HEK293 (cell line): ENCODE measurements at regions not wholly inside any gene's neighbourhood (a gene's known extent, or its start where the extent isn't known, plus 50 kb on each side); places are given as distances from the start of the nearest gene placed in this dataset.

Experiments used
- CTCF ChIA-PET: fragments of 350-600 bp; formaldehyde crosslinking; extraction: SDS; loops from one replicate; lab custom pipeline; 2021; ENCODE audit warnings: antibody characterized with exemption; lab: Yijun Ruan, JAX
- POLR2A ChIA-PET: fragments of 300-600 bp; formaldehyde crosslinking; extraction: SDS; loops from one replicate; lab custom pipeline; 2020; ENCODE audit warnings: antibody characterized with exemption, inconsistent platforms; lab: Yijun Ruan, JAX
- H3K27ac ChIP-seq: fragments of 200-500 bp; sonication (Bioruptor generic); 2 replicates; pipeline ENCODE4 v1.5.1; 2014; ENCODE audit warnings: low read depth, low read length, control low read depth, inconsistent platforms; ENCODE audit errors: extremely low read depth
- H3K36me3 ChIP-seq, 2 experiments: fragments of 200-500 bp in 1 of 2; sonication (Bioruptor generic) in 1 of 2; 1 replicate in 1 of 2; 2 replicates in 1 of 2; pipeline ENCODE4 v1.5.1; 2014 to 2017; ENCODE audit warnings: inconsistent platforms in 2 of 2, low read length in 2 of 2; ENCODE audit not compliant: control insufficient read depth in 2 of 2, insufficient read depth in 1 of 2
- H3K4me1 ChIP-seq: fragments of 200-500 bp; sonication (Bioruptor generic); 2 replicates; pipeline ENCODE4 v1.5.1; 2014; ENCODE audit warnings: mild to moderate bottlenecking, low read length, inconsistent platforms; ENCODE audit not compliant: control insufficient read depth, insufficient read depth
- H3K4me3 ChIP-seq: 2 replicates; pipeline ENCODE4 v1.5.1; 2011; ENCODE audit warnings: low read depth, mild to moderate bottlenecking, control low read depth, low read length, moderate library complexity
- H3K9me3 ChIP-seq: fragments of 200-500 bp; sonication (Bioruptor generic); 2 replicates; pipeline ENCODE4 v1.5.1; 2014; ENCODE audit warnings: low read depth, low read length, inconsistent platforms; ENCODE audit not compliant: control insufficient read depth, insufficient read depth
- ATF2 ChIP-seq: fragments of 450-650 bp; formaldehyde crosslinking; IDR thresholded peaks from 2 replicates; pipeline ENCODE4 v1.5.1; 2016; ENCODE audit warnings: missing biosample characterization, missing genetic modification characterization, low read depth
- GLI4 ChIP-seq: fragments of 450-650 bp; formaldehyde crosslinking; IDR thresholded peaks from 2 replicates; pipeline ENCODE4 v1.5.1; 2016; ENCODE audit warnings: missing biosample characterization, missing genetic modification characterization
- KLF10 ChIP-seq: fragments of 450-650 bp; IDR thresholded peaks from 2 replicates; pipeline ENCODE4 v1.5.1; 2018; ENCODE audit warnings: missing biosample characterization, mild to moderate bottlenecking, missing genetic modification characterization
- SCRT1 ChIP-seq: fragments of 450-650 bp; formaldehyde crosslinking; IDR thresholded peaks from 2 replicates; pipeline ENCODE4 v1.5.1; 2016; ENCODE audit warnings: missing biosample characterization, missing genetic modification characterization, borderline replicate concordance
- SCRT2 ChIP-seq: fragments of 450-650 bp; formaldehyde crosslinking; IDR thresholded peaks from 2 replicates; pipeline ENCODE4 v1.5.1; 2016; ENCODE audit warnings: missing biosample characterization, missing genetic modification characterization
- TRIM28 ChIP-seq: IDR thresholded peaks from 2 replicates; pipeline ENCODE4 v1.6.1; 2011; ENCODE audit warnings: low read length, control low read depth, borderline replicate concordance
- ZBTB17 ChIP-seq: fragments of 450-650 bp; formaldehyde crosslinking; IDR thresholded peaks from 2 replicates; pipeline ENCODE4 v1.5.1; 2016; ENCODE audit warnings: missing biosample characterization, missing genetic modification characterization
- ZNF248 ChIP-seq: fragments of 450-650 bp; formaldehyde crosslinking; IDR thresholded peaks from 2 replicates; pipeline ENCODE4 v1.5.1; 2017; ENCODE audit warnings: missing biosample characterization, missing genetic modification characterization
- ZNF280C ChIP-seq: fragments of 450-650 bp; formaldehyde crosslinking; IDR thresholded peaks from 2 replicates; pipeline ENCODE4 v1.5.1; 2016; ENCODE audit warnings: missing biosample characterization, missing genetic modification characterization
- ZNF37A ChIP-seq: fragments of 450-650 bp; IDR thresholded peaks from 2 replicates; pipeline ENCODE4 v1.5.1; 2018; ENCODE audit warnings: missing biosample characterization, missing genetic modification characterization
- ZNF510 ChIP-seq: fragments of 450-650 bp; formaldehyde crosslinking; IDR thresholded peaks from 2 replicates; pipeline ENCODE4 v1.5.1; 2018; ENCODE audit warnings: mild to moderate bottlenecking, missing genetic modification characterization, missing biosample characterization; ENCODE audit not compliant: insufficient replicate concordance
- ZNF585B ChIP-seq: fragments of 450-650 bp; formaldehyde crosslinking; IDR thresholded peaks from 2 replicates; pipeline ENCODE4 v1.5.1; 2016; ENCODE audit warnings: missing biosample characterization, missing genetic modification characterization
- ZNF664 ChIP-seq: fragments of 450-650 bp; formaldehyde crosslinking; IDR thresholded peaks from 2 replicates; pipeline ENCODE4 v1.5.1; 2016; ENCODE audit warnings: missing biosample characterization, missing genetic modification characterization
- ZNF677 ChIP-seq: fragments of 450-650 bp; IDR thresholded peaks from 2 replicates; pipeline ENCODE4 v1.5.0; 2018; ENCODE audit warnings: missing biosample characterization, mild to moderate bottlenecking, missing genetic modification characterization, moderate library complexity
- TF ChIP-seq, protein P1 (sequence below): fragments of 450-650 bp; formaldehyde crosslinking; IDR thresholded peaks from 2 replicates; pipeline ENCODE4 v1.5.1; 2017; ENCODE audit warnings: missing biosample characterization, missing genetic modification characterization
- TF ChIP-seq, protein P2 (sequence below): sonication (generic); formaldehyde crosslinking; IDR thresholded peaks from 2 replicates; pipeline ENCODE4 v1.8.1; 2022; ENCODE audit warnings: mild to moderate bottlenecking, moderate library complexity, missing genetic modification reagents
- TF ChIP-seq, protein P3 (sequence below): fragments of 450-650 bp; formaldehyde crosslinking; IDR thresholded peaks from 2 replicates; pipeline ENCODE4 v1.5.1; 2017; ENCODE audit warnings: missing biosample characterization, missing genetic modification characterization
- TF ChIP-seq, protein P4 (sequence below): fragments of 450-650 bp; formaldehyde crosslinking; IDR thresholded peaks from 2 replicates; pipeline ENCODE4 v1.5.1; 2017; ENCODE audit warnings: missing biosample characterization, missing genetic modification characterization

DNA sequence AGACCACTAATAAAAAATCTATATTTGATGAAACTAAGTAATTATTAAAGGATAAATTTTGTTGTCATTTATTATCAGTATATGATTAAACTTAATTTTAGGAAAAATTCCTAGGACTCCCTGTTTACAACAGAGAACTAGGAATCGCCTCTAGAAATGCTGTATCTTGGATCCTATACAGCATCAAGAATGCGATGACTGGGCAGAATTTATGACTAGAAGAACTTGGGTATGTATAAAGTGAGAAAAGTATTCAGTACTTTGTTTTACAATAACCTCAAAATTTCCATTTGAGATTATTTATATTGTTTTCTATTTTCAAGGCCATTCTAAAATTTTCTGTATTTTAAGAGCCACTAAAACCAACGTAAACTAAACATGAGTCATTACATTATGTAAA is 82.3 kb upstream of the AGTR1 start (continued):
- TF ChIP-seq ZNF280C (tag by site-specific recombination) (no peak), ATF2 (tag by site-specific recombination) (no peak)
- TF ChIP-seq, all 188 proteins: peak for 0

- H3K4me1 ChIP-seq: no peaks in the 10 kb centered on the region
- TF ChIP-seq, protein P1, sequence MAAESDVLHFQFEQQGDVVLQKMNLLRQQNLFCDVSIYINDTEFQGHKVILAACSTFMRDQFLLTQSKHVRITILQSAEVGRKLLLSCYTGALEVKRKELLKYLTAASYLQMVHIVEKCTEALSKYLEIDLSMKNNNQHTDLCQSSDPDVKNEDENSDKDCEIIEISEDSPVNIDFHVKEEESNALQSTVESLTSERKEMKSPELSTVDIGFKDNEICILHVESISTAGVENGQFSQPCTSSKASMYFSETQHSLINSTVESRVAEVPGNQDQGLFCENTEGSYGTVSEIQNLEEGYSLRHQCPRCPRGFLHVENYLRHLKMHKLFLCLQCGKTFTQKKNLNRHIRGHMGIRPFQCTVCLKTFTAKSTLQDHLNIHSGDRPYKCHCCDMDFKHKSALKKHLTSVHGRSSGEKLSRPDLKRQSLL (tag by site-specific recombination): no peak
- no peak for TF ChIP-seq ZNF248
- TF ChIP-seq ZNF585B (tag by site-specific recombination): no peak
- no peak for TF ChIP-seq GLI4 (tag by site-specific recombination)
- TF ChIP-seq TRIM28: no peak
- TF ChIP-seq KLF10: no peak
- no peak for TF ChIP-seq ZNF664 (tag by site-specific recombination)
- TF ChIP-seq, protein P2, sequence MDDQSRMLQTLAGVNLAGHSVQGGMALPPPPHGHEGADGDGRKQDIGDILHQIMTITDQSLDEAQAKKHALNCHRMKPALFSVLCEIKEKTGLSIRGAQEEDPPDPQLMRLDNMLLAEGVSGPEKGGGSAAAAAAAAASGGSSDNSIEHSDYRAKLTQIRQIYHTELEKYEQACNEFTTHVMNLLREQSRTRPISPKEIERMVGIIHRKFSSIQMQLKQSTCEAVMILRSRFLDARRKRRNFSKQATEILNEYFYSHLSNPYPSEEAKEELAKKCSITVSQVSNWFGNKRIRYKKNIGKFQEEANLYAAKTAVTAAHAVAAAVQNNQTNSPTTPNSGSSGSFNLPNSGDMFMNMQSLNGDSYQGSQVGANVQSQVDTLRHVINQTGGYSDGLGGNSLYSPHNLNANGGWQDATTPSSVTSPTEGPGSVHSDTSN (CRISPR knock-in tag): no peak
- TF ChIP-seq SCRT1 (tag by site-specific recombination): no peak
- no peak for TF ChIP-seq SCRT2 (tag by site-specific recombination)
- no peak for TF ChIP-seq ZBTB17
- TF ChIP-seq ZNF677: no peak
- no peak overlapping the region for H3K27ac ChIP-seq
- no peaks in the 10 kb centered on the region for H3K9me3 ChIP-seq
- ChIA-PET CTCF (no interaction called here), POLR2A (no interaction called here)
- no peak overlapping the region for H3K4me3 ChIP-seq
- H3K36me3 ChIP-seq: no peaks in the 10 kb centered on the region
Observed at GRCh38 chr3:148625095-148625736, 72.5 kb upstream of the AGTR1 start.

DNA sequence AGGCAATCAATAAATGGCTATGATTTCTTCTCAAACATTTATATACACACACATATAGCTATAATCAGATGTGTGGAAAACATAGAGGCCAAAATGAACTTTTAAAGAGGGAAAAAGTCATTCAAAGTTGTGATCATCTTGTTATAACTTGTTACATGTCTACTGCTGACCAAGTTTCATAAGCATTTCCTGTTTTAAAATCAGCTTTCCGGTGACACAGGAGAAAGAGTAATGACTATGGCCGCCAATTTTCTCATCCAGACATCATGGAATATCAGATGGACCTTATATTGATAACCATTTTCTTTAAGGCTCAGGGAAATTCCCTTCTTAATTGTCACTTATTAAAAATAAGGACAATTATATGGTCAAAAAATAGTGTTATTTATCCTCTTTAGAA is 71.7 kb upstream of the AGTR1 start:
- POLR2A ChIA-PET: no interaction called here
- H3K36me3 ChIP-seq: no peaks in the 10 kb centered on the region
- no peak overlapping the region for H3K27ac ChIP-seq
- H3K9me3 ChIP-seq: no peaks in the 10 kb centered on the region
- CTCF ChIA-PET: no interaction called here
- no peak overlapping the region for H3K4me3 ChIP-seq
- no peaks in the 10 kb centered on the region for H3K4me1 ChIP-seq
- TF ChIP-seq ZNF510 (no peak), ZNF37A (tag by site-specific recombination) (no peak)
- TF ChIP-seq, protein P3, sequence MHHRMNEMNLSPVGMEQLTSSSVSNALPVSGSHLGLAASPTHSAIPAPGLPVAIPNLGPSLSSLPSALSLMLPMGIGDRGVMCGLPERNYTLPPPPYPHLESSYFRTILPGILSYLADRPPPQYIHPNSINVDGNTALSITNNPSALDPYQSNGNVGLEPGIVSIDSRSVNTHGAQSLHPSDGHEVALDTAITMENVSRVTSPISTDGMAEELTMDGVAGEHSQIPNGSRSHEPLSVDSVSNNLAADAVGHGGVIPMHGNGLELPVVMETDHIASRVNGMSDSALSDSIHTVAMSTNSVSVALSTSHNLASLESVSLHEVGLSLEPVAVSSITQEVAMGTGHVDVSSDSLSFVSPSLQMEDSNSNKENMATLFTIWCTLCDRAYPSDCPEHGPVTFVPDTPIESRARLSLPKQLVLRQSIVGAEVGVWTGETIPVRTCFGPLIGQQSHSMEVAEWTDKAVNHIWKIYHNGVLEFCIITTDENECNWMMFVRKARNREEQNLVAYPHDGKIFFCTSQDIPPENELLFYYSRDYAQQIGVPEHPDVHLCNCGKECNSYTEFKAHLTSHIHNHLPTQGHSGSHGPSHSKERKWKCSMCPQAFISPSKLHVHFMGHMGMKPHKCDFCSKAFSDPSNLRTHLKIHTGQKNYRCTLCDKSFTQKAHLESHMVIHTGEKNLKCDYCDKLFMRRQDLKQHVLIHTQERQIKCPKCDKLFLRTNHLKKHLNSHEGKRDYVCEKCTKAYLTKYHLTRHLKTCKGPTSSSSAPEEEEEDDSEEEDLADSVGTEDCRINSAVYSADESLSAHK: no peak
- TF ChIP-seq, protein P4, sequence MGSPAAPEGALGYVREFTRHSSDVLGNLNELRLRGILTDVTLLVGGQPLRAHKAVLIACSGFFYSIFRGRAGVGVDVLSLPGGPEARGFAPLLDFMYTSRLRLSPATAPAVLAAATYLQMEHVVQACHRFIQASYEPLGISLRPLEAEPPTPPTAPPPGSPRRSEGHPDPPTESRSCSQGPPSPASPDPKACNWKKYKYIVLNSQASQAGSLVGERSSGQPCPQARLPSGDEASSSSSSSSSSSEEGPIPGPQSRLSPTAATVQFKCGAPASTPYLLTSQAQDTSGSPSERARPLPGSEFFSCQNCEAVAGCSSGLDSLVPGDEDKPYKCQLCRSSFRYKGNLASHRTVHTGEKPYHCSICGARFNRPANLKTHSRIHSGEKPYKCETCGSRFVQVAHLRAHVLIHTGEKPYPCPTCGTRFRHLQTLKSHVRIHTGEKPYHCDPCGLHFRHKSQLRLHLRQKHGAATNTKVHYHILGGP (tag by site-specific recombination): no peak
